Non-pigmented ciliary epithelial cell (primary cell): ENCODE measurements at regions not wholly inside any gene's neighbourhood (a gene's known extent, or its start where the extent isn't known, plus 50 kb on each side); places are given as distances from the start of the nearest gene placed in this dataset.
A peak's percentile ranks its signal among the peaks of the same experiment; 100 is the strongest.

Source experiments
- DNase-seq: peaks from one replicate; pipeline ENCODE4 v3.0.0-alpha.2; 2010; ENCODE audit warnings: low read depth

DNA sequence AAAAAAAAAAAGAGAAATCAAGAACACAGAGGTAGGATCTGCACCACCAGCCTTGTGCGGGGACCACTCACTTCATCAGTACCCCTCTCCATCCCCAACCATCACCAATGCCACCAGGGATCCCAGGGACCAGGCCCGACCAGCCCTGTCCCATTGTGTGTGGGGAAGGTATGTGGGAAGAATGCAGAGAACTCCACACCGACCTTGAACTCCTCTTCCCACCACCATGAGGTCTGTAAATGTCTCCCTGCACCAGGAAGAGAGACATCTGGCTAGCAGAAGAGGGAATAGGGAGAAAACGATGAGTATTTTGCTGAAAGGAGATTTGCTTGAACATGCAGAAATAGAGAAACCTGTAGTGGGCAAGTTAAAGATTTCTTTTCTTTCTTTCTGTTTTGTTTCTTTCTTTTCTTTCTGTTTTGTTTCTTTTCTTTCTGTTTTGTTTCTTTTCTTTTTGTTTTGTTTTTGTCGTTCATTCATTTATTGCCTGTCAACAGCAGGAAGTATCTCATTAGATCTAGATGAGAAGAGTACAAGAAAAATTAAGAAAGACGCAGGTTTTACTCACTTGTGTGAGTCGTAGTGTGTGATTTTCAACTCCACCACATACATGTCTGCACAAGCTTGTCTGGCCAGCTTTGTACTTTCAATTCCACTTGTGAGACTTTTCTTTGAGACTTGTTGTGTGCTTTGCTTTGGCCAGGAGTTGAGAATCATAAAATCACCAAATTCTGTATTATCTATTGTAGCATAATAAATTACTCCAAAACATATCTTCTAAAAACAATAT lies 179.8 kb upstream of the HAAO start:
- DNase-seq = no peak

DNA sequence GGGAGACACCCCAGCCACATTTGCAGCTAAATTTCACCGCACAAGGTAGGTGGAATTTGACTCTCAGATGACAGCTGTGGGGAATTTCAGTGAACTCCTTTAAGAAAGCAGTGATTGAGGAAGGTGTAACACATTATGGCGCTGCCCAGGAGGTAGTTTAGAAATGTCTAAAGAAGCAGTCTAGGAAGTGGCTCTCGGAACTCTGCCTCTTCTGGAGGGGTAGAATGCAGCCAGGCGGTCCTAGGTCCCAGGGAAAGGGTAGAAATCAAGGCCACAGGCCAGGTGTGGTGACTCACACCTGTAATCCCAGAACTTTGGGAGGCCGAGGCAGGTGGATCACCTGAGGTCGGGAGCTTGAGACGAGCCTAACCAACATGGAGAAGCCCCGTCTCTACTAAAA lies 179.0 kb upstream of the HAAO start:
- DNase-seq = no peak

DNA sequence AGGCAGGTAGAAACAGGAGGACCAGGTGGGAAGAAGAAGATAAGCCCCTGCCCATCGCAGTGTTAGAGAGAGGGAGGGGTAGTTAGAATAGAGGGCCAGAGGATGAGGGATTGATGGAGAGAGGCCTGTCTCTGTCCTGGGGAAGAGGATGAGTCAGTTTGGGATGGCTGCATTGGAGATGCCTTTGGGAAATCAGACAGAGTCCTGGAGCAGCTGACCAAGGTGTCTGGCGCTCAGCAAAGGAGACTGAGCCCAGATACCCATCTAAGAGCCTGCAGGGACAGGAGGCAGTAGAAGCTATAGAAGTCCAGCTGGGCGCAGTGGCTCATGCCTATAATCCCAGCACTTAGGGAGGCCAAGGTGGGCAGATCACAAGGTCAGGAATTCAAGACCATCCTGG lies 177.8 kb upstream of the HAAO start:
- no peak for DNase-seq

DNA sequence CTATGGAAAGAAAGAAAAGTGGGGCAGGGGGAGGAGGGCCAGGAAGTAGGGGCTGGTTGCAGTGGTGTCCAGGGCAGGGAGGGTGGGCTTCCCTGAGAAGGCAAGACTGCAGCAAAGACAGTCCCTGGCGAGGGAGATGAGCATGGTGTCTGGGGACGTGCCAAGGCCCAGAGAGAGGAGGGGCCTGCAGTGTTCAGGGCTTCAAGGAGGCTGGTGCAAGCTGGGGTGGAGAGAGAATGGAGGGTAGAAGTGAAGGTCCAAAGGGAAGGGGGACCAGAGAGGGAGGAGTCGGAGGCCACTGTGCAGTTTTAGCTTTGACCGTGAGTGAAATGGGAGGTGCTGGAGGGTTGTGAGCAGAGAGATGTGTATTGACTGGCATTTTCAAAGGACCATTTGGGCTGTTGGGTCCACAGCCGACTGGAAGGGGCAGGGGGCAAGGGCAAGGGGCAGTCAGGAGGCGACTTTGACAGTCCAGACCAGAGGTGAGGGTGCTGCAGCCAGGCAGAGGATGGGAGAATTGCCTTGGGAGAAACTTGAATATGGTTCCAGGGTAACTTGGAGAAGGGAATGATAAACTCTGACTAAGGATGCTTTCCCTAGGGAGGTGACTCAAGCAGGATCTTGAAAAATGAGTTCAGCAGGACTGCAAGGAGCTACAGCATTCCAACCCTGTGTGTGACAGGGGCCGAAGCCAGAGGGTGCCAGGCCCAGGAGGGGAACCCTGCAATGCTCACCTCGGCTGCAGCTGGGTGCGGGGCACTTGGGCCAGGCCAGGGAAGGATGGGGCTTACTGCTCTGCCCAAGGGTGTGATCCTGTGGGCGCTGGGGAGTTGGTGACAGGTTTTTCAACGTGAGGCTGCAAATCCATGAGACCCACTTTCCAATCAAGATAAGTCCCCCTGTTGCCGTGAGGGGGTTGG lies 177.1 kb upstream of the HAAO start:
- no peak for DNase-seq

DNA sequence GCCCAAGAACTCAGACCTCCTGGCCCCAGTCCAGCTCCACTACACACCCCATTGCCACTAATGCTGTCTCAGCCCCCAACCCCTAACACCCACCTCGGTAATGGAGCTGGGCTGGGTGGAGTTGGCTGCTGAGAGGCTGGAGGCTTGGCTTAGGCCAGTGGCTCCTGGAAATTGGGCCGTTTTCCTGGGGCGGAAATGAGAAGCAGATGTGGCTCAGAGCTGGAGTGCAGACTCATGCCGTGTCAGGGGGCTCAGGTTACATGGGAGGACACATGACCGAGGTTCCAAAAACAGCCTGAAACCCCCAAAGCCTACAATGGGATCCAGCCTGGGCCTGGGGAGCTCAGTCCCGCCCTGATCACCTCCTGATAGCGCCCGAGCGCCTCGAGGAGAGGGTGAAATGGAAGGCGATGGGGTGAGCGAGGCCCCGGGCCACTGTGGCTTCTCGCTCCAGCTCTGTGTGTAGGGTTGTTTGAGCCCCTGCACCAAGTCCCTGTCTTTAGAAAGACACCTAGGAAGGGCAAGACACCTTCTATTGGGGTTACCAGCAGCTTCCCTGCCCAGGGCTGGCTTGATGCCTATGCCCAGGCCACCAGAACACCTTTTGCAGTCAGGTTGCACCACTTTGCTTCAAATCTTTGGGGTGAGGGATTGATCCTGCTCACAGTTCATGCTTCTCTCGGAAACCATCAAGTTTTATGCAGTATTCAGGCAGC lies 175.7 kb upstream of the HAAO start:
- no peak for DNase-seq

DNA sequence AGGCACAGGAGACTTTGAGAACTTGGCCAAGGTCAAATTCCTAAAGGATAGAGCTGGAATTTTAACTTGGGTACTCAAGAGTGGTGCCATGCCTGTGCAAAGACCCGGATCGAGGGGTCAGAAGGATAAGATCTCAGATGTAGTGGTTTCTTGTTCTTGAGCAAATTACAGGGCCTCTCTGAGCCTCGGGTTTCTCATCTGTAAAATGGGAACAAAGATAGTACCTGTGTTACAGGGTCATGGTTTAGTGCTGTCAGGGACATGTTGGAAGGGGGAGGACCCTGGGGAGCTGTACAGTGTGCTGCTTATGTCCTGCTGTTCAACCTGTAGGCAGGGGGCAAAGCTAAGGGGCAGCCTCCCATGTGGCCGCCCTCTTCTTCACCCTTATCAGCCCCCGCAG lies 173.5 kb upstream of the HAAO start:
- no peak for DNase-seq

DNA sequence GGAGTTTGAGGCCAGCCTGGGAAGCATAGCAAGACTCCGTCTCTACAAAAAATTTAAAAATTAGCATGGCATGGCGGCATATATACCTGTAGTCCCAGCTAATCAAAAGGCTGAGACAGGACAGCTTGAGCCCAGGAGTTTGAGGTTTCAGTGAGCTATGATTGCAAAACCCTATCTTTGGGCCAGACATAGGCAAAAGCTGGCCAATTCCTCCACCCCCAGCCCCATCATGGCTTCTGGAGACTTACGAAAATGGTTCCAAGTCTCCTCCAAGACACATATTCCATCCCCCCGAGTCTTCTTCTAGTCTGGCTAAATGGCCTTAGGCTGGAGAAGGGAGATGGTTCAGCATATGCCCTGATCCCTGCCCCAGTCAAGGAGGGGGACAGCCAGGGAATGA lies 172.8 kb upstream of the HAAO start:
- DNase-seq = no peak

DNA sequence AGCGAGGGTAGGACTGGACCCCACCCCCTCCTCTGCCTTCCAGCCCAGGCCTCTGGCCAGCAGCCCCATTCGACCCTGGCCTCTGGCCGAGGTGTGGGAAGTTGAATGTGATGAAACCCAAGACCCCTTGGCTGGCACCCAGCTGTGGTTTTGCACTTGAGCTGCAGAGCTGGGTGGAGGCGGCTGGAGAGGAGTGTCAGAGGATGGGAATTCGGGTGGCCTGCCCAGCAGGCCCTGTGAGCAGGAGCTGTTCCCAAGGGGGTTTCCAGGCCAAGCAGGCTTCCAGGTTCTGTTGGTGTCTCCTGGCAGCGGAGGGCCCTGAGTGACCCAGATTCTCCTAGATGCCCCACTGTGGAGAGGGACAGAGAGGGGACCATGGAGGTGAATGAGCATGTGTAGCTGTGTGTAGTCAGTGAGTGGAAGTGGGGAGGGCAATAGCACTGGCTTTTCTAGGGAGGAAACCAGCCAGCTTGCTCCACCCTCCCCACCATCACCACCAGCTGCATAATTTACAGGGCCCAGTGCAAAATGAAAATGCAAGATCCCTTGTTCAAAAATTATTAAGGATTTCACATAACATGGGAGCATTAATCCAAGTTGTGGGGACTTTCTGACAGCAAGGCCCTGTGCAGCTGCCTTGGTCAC lies 172.2 kb upstream of the HAAO start:
- DNase-seq = peak; percentile 65

DNA sequence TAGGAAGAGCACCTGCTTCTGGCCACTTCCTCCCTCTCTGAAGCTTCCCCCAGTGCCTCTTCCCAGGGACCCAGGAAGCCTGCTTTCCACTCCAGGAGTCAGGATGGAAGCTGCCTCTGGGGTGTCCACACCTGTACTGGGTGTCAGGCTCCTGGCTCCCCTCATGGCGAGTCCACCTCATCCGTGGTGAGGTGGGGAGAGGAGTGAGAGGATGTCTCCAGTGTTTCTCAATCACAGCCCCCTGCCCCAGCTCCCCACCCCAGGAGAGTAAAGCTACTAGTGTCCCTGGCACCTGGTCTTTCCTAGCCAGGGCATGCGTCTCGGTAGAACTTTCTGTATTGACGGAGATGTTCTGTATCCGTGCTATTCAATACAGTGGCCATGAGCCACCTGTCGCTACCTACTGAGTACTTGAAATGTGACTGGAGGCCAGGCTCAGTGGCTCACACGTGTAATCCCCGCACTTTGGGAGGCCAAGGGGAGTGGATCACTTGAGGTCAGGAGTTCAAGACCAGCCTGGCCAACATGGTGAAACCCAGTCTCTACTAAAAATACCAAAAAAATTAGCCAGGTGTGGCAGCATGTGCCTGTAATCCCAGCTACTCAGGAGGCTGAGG lies 171.2 kb upstream of the HAAO start:
- DNase-seq = no peak

DNA sequence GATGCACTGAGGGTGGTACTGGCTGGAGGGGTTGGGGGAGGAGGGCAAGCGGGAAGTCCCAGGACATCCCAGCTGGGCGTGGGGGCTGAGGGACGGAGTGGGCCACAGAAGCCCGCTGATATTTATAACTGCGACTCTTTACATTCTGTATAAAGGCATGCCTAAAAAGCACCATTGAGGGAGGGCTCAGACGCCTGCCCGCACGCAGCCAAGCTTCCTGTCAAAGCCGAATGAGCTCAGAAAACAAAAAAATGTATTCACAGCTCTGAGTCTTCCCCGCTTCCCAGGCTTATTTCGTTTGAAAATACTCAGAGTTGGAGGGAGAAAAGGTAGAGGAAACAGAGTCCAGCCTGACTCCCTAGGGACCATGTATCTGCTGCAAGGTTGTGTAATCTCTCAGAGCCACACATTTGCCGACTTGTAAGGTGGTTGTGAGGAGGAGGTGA lies 170.1 kb upstream of the HAAO start:
- DNase-seq = no peak

DNA sequence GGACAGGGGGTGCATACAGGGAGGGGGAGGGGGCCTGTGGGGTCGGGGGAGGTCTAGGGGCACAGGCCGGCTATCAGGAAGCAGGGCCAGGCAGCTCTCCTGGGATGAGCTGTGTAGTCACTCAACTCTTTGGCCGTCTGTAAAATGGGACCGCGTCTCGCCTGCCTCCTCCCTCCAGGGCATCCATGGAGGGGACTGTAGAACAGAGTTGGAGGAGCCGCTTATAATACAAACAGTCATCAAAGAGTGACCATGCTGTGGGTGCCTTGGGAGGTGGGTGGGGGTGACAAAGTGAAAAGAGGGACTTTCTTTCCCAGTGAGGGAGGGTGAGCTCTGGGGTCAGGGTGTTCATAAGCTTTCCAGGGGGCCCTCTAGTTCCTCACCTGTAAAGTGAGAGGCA lies 169.6 kb upstream of the HAAO start:
- DNase-seq = no peak

DNA sequence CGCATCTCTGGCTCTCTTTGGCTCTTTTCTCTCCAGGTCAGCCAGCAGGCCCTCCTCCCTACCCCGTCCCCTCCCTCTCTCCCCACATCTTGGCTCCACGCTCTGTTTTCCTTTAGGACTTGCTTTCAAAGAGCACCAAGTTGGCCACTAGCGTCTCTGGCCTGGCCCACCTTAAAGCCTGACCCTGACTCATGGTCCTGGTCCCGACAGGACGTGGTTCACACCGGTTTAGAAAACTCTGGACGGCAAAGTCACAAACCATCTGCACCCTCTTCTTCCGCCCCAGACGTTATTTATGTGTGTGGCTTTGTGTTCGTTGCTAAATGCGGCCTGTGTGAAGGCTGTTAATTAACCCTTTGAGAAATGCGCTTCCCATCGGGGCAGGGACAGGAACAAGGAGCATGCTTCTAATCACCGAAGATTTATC lies 169.0 kb upstream of the HAAO start:
- DNase-seq = no peak

DNA sequence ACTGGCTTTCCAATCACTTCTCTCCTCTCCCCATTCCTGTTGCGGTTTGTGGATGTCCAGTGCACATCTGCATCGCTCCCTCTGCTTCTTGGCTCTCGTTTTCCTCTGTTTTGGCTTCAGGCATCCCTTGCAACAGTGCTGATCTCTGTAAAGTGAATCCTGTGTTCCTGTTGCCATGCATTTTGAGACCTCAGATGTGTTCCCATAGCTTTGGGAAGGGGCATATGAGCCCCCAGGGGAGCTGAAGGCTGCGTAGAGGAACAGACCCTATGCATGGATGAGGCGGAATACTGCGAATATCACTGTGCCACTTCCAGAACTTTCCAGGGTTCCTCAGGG lies 168.4 kb upstream of the HAAO start:
- no peak for DNase-seq

DNA sequence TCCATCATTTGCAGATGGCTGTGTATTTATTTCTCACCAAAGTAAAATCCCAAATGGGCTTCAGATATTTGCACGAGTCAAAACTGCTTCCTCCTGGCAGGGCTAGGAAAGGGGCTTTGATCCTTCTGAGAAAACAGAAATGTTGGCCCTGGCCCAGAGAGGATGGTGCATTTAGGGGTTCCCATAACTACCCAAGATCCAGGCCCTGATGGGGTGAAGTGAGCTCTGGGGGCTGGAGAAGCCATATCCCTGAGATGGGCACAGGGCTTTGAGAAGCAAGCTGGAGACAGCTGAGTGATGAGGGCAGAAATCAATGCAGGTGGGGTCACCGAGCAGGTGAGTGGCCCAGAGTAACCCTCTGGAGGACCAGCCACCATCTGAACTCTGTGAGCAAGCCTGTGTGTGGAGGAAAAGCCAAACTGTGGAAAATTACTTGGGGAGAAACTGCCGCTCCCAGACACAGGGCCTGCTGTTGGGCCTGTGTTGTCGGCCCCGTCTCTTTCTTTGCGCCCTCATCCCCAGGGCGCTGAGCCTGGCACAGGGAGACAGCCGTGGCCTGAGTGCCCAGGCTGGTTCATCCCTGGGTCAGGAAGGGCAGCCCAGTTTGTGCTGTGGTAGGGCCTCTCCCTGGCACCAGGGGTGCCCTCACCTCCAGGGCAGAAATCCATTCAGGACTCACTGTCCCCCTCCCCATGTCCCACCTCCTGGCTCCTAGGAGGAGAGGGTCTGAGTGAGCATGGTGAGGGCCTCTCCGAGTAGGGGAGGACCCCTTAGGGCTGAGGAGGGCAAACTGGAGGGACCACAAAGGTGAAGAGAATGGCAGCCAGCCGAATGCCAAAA lies 167.8 kb upstream of the HAAO start:
- DNase-seq = no peak

DNA sequence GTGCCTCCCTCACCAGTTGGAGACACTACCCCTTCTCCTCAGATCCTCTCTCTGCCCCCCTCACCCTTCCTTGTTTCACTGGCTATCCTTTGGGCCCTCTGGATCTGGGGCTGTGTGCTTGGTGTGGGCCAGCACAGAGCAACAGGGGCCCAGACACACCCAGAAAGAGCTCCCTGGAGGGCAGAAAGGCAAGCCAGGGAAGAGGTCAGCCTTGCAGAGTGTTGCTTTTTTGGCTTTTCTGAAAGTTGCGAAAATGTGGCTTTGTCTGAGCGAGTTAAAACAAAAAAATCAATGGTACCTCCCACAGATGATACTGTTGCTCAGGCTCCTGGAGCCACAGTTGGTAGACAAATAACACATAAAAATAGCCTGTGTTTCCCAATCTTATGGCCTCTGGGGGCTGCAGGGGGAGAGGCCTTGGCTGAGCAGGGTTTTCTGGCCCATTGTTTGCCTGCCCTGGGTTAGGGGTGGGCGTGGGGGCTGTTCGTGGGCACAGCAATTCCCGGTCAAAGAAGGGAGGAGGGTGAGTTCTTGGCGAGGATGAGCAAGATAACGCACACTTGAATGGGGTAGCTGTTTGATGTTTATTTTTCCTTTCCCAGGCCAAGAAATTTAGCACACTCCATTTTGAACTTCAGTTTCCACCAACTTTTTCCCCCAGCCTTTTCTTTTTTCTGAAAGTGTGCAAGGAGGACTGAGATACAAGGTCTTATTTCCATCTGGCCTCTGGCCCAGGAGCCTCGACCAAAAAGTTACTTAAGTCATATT lies 167.0 kb upstream of the HAAO start:
- no peak for DNase-seq

DNA sequence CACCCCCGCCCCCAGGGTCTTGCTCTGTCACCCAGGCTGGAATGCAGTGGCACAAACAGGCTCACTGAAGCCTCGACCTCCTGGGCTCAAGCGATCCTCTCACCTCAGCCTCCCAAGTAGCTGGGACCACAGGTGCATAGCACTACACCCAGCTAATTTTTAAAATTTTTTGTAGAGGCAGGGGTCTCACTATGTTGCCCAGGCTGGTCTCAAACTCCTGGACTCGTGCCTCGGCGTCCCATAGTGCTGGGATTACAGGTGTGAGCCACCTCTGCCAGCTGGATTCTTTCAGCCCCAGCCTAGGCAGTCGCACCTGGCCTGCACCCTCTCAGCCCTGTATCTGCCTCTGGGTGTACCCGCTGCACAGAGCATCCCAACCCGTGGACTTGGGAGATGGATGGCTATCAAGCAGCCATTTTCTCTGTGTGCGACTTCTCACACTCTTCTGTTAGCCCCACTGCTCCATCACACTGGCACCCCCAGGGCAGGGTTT lies 166.4 kb upstream of the HAAO start:
- no peak for DNase-seq

DNA sequence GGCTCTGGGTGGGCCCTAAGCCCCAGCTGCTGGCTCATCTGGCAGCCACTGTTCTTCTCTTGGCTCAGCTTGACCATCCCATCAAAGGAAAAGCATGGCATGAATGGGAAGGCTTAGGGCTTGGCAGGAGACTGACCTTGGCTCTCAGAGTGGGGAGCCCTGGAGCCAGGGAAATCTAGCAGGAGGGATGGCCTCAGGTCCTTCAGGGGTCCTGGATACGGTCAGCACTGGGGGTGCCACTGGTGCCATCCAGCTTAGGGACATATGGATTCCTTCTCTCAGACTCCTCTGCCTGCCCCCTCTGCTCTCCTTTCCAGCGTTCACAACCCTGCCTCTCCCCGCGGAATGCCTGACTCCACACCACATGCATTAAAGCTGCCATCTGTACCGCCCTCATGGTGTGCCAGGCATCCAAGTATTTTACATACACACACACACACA lies 165.5 kb upstream of the HAAO start:
- no peak for DNase-seq

DNA sequence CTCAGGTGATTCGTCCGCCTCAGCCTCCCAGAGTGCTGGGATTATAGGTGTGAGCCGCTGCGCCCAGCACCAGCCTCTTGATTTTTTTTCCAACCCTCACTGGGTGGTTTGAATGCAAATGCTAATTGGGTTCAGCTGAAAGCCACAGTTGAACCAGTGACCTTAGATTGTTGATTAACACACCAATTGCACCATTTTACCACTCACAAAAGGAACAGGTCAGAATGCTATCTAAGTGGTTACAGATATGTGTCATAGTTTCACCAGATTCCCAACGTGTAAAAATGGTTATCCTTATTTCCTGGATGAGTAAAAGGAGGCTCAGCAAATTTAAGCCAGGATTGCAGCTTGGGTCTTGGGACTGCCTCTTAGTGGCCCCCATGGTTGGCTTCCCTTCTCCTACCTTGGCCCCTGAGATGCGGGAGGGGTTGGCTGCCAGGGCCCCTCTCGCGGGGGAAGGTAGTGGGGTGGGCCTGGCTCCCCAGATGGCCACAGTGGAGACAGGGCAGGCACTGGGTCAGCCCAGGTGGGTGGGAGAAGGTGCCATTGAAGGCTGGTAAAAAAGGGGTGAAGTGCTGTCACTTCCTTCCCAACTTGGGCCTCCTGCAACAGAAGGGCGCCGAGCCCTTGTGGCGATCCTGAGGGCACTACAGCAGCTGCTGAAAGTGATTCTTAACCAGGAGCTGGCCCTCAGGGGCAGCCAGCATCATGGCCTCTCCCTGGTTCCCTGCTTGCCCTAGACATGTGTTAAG lies 164.9 kb upstream of the HAAO start:
- DNase-seq = no peak
